Activated CD4-positive, alpha-beta T cell treated with anti-CD3 and anti-CD28 coated beads for 36 hours (primary cell): ENCODE measurements at regions not wholly inside any gene's neighbourhood (a gene's known extent, or its start where the extent isn't known, plus 50 kb on each side); places are given as distances from the start of the nearest gene placed in this dataset.
"Not testable (repeated sequence)": the region's sequence is repeated elsewhere in the genome, so short reads cannot be mapped to it uniquely, and the experiment has no call there.

Experiments
- ATAC-seq: fragments of 200-7000 bp; cut with Tn5 transposase; one replicate; pipeline ENCODE4 v1.10.0; 2021; ENCODE audit warnings: mild to moderate bottlenecking, moderate library complexity
- CTCF ChIA-PET: fragments of 350-600 bp; sonication (Branson Sonifier 250); formaldehyde crosslinking; loops from one replicate; lab custom pipeline; 2021; ENCODE audit warnings: antibody characterized with exemption; lab: Charles Lee
- POLR2A ChIA-PET: fragments of 350-600 bp; sonication (Branson Sonifier 250); formaldehyde crosslinking; loops from one replicate; lab custom pipeline; 2021; ENCODE audit warnings: antibody characterized with exemption, inconsistent platforms; lab: Charles Lee
- DNase-seq: peaks from one replicate; pipeline ENCODE4 v3.0.0-alpha.2; 2020
- H3K27ac Mint-ChIP-seq: one replicate; pipeline ENCODE4 v1.8.0; 2021; ENCODE audit warnings: mixed read lengths
- H3K27me3 Mint-ChIP-seq: one replicate; pipeline ENCODE4 v1.8.0; 2021; ENCODE audit warnings: mixed read lengths
- H3K36me3 Mint-ChIP-seq: one replicate; pipeline ENCODE4 v1.8.0; 2021; ENCODE audit warnings: low read depth, mixed read lengths
- H3K4me1 Mint-ChIP-seq: one replicate; pipeline ENCODE4 v1.8.0; 2021; ENCODE audit warnings: mixed read lengths
- H3K4me3 Mint-ChIP-seq: one replicate; pipeline ENCODE4 v1.8.0; 2021; ENCODE audit warnings: mild to moderate bottlenecking, moderate library complexity, mixed read lengths
- H3K9me3 Mint-ChIP-seq: one replicate; pipeline ENCODE4 v1.8.0; 2021; ENCODE audit warnings: low read depth, mixed read lengths
- intact Hi-C, 2 experiments: fragments of 100-400 bp; cut with DNase I in 1 of 2; cut with micrococcal nuclease in 1 of 2; formaldehyde crosslinking; loops; one replicate each; pipeline versions ENCODE4 v1.14.2 to v1.15.1; 2022 to 2024; cut with DNase I, micrococcal nuclease

- H3K27ac Mint-ChIP-seq, H3K4me1 Mint-ChIP-seq, H3K9me3 Mint-ChIP-seq, H3K4me3 Mint-ChIP-seq, ATAC-seq, POLR2A ChIA-PET, intact Hi-C loops, H3K36me3 Mint-ChIP-seq, DNase-seq, H3K27me3 Mint-ChIP-seq, CTCF ChIA-PET: not testable (repeated sequence)
These were observed 331.7 kb upstream of the TMC3 start for GRCh38 chr15:81705727-81706126.

GRCh38 chr15:81686021-81686420, 312.0 kb upstream of the TMC3 start:
- H3K36me3 Mint-ChIP-seq, result no peaks in the 10 kb centered on the region
- ChIA-PET POLR2A (no interaction called here), CTCF (no interaction called here)
- H3K9me3 Mint-ChIP-seq, result peaks cover 6% of the 10 kb centered on the region
- H3K27ac Mint-ChIP-seq, result no peak overlapping the region
- no peak overlapping the region for H3K4me3 Mint-ChIP-seq
- DNase-seq, result no peak
- H3K27me3 Mint-ChIP-seq, result no peaks in the 10 kb centered on the region
- no peaks in the 10 kb centered on the region for H3K4me1 Mint-ChIP-seq
- intact Hi-C loops, result no loop called here
- ATAC-seq, result no peak

- intact Hi-C loops, result no loop called here
- CTCF ChIA-PET, result no interaction called here
- no peaks in the 10 kb centered on the region for H3K4me1 Mint-ChIP-seq
- no peaks in the 10 kb centered on the region for H3K36me3 Mint-ChIP-seq
- H3K27ac Mint-ChIP-seq, result no peak overlapping the region
- H3K9me3 Mint-ChIP-seq, result peaks cover 6% of the 10 kb centered on the region
- H3K4me3 Mint-ChIP-seq, result no peak overlapping the region
- DNase-seq (no peak), ATAC-seq (no peak)
- H3K27me3 Mint-ChIP-seq, result no peaks in the 10 kb centered on the region
- POLR2A ChIA-PET, result no interaction called here
These were observed 311.2 kb upstream of the TMC3 start for GRCh38 chr15:81685237-81685636.

GRCh38 chr15:81680829-81681228, 306.8 kb upstream of the TMC3 start:
- Mint-ChIP-seq H3K27ac (no peak overlapping the region), H3K4me1 (no peaks in the 10 kb centered on the region), H3K36me3 (no peaks in the 10 kb centered on the region), H3K9me3 (peaks cover 5% of the 10 kb centered on the region), H3K27me3 (peaks cover 3% of the 10 kb centered on the region), H3K4me3 (no peak overlapping the region)
- CTCF ChIA-PET, result no interaction called here
- DNase-seq, result no peak
- no peak for ATAC-seq
- POLR2A ChIA-PET, result interaction anchor here (0.6 kb wide), 1 partner anchor 369 kb away, joined by 3 read pairs; no protein-coding TSS in a partner anchor
- intact Hi-C loops, result no loop called here

GRCh38 chr15:81666839-81667238, 292.8 kb upstream of the TMC3 start:
- ChIA-PET CTCF (no interaction called here), POLR2A (no interaction called here)
- Mint-ChIP-seq H3K27me3 (peaks cover 3% of the 10 kb centered on the region), H3K27ac (no peak overlapping the region), H3K4me3 (no peak overlapping the region), H3K4me1 (no peaks in the 10 kb centered on the region), H3K36me3 (no peaks in the 10 kb centered on the region), H3K9me3 (no peaks in the 10 kb centered on the region)
- DNase-seq (no peak), ATAC-seq (no peak)
- intact Hi-C loops, result no loop called here

GRCh38 chr15:81660976-81661375, 287.0 kb upstream of the TMC3 start:
- ChIA-PET CTCF (no interaction called here), POLR2A (interaction anchor here (0.6 kb wide), 1 partner anchor 425 kb away, joined by 3 read pairs; no protein-coding TSS in a partner anchor)
- no peak overlapping the region for H3K27ac Mint-ChIP-seq
- no peaks in the 10 kb centered on the region for H3K9me3 Mint-ChIP-seq
- H3K36me3 Mint-ChIP-seq, result no peaks in the 10 kb centered on the region
- H3K4me3 Mint-ChIP-seq, result no peak overlapping the region
- no peaks in the 10 kb centered on the region for H3K4me1 Mint-ChIP-seq
- intact Hi-C loops, result no loop called here
- peaks cover 3% of the 10 kb centered on the region for H3K27me3 Mint-ChIP-seq
- no peak for ATAC-seq
- DNase-seq, result no peak

- intact Hi-C loops, result no loop called here
- H3K4me1 Mint-ChIP-seq, result no peaks in the 10 kb centered on the region
- ChIA-PET CTCF (no interaction called here), POLR2A (no interaction called here)
- no peak overlapping the region for H3K4me3 Mint-ChIP-seq
- no peaks in the 10 kb centered on the region for H3K36me3 Mint-ChIP-seq
- no peak for DNase-seq
- ATAC-seq, result no peak
- no peaks in the 10 kb centered on the region for H3K9me3 Mint-ChIP-seq
- no peak overlapping the region for H3K27ac Mint-ChIP-seq
- no peaks in the 10 kb centered on the region for H3K27me3 Mint-ChIP-seq
These were observed 279.2 kb upstream of the TMC3 start for GRCh38 chr15:81653259-81653658.

GRCh38 chr15:81645470-81645869, 271.5 kb upstream of the TMC3 start:
- DNase-seq, result no peak
- no peak for ATAC-seq
- POLR2A ChIA-PET, result no interaction called here
- no peak overlapping the region for H3K27ac Mint-ChIP-seq
- no peak overlapping the region for H3K4me3 Mint-ChIP-seq
- H3K27me3 Mint-ChIP-seq, result no peaks in the 10 kb centered on the region
- no peaks in the 10 kb centered on the region for H3K36me3 Mint-ChIP-seq
- H3K9me3 Mint-ChIP-seq, result no peaks in the 10 kb centered on the region
- no peaks in the 10 kb centered on the region for H3K4me1 Mint-ChIP-seq
- intact Hi-C loops, result no loop called here
- CTCF ChIA-PET, result no interaction called here

GRCh38 chr15:81643771-81644170, 269.8 kb upstream of the TMC3 start:
- Mint-ChIP-seq H3K4me1 (no peaks in the 10 kb centered on the region), H3K27ac (no peak overlapping the region), H3K36me3 (no peaks in the 10 kb centered on the region), H3K9me3 (peaks cover 2% of the 10 kb centered on the region), H3K27me3 (no peaks in the 10 kb centered on the region), H3K4me3 (no peak overlapping the region)
- intact Hi-C loops, result no loop called here
- POLR2A ChIA-PET, result no interaction called here
- ATAC-seq (no peak), DNase-seq (no peak)
- CTCF ChIA-PET, result interaction anchor here (0.8 kb wide), 1 partner anchor 50 kb away, joined by 3 read pairs; no protein-coding TSS in a partner anchor

GRCh38 chr15:81642451-81642990, 268.5 kb upstream of the TMC3 start:
- no peaks in the 10 kb centered on the region for H3K4me1 Mint-ChIP-seq
- H3K27me3 Mint-ChIP-seq, result no peaks in the 10 kb centered on the region
- no peak overlapping the region for H3K27ac Mint-ChIP-seq
- intact Hi-C loops, result no loop called here
- peaks cover 2% of the 10 kb centered on the region for H3K9me3 Mint-ChIP-seq
- CTCF ChIA-PET, result interaction anchor here (1.0 kb wide), 1 partner anchor 9 kb away, joined by 3 read pairs; no protein-coding TSS in a partner anchor
- POLR2A ChIA-PET, result no interaction called here
- ATAC-seq (no peak), DNase-seq (no peak)
- no peak overlapping the region for H3K4me3 Mint-ChIP-seq
- H3K36me3 Mint-ChIP-seq, result no peaks in the 10 kb centered on the region

- H3K36me3 Mint-ChIP-seq, ATAC-seq, POLR2A ChIA-PET, intact Hi-C loops, DNase-seq, H3K4me3 Mint-ChIP-seq, H3K27me3 Mint-ChIP-seq, H3K9me3 Mint-ChIP-seq, CTCF ChIA-PET, H3K27ac Mint-ChIP-seq, H3K4me1 Mint-ChIP-seq: not testable (repeated sequence)
These were observed 262.1 kb upstream of the TMC3 start for GRCh38 chr15:81636064-81636463.

GRCh38 chr15:81633889-81634288, 259.9 kb upstream of the TMC3 start:
- ChIA-PET POLR2A (no interaction called here), CTCF (no interaction called here)
- Mint-ChIP-seq H3K4me1 (no peaks in the 10 kb centered on the region), H3K27me3 (peaks cover 2% of the 10 kb centered on the region), H3K36me3 (no peaks in the 10 kb centered on the region), H3K9me3 (no peaks in the 10 kb centered on the region), H3K27ac (no peak overlapping the region), H3K4me3 (no peak overlapping the region)
- DNase-seq (no peak), ATAC-seq (no peak)
- intact Hi-C loops, result no loop called here
